ENCODE measurements at regions not wholly inside any gene's neighbourhood (a gene's known extent, or its start where the extent isn't known, plus 50 kb on each side); places are given as distances from the start of the nearest gene placed in this dataset.

- TF ChIP-seq CTCF (conservative IDR thresholded peaks at IDR 0.05 in 1 of 2, IDR thresholded peaks at IDR 0.05 in 1 of 2; ENCODE audit: extremely low read depth in 1 of 2, insufficient read depth in 1 of 2, low read depth in 1 of 2, low read length in 2 of 2) (no peak), EZH2 (IDR thresholded peaks at IDR 0.05; ENCODE audit: borderline replicate concordance, low read length) (no peak)
Measured at GRCh38 chr2:172162739-172163336, 60.1 kb upstream of the DLX2 start.
